GM21619 (cell line): ENCODE measurements at regions not wholly inside any gene's neighbourhood (a gene's known extent, or its start where the extent isn't known, plus 50 kb on each side); places are given as distances from the start of the nearest gene placed in this dataset.

Experiments used
- ATAC-seq: cut with Tn5 transposase; IDR thresholded peaks from one replicate; pipeline ENCODE4 v1.9.1; 2021; ENCODE audit not compliant: unreplicated experiment

DNA sequence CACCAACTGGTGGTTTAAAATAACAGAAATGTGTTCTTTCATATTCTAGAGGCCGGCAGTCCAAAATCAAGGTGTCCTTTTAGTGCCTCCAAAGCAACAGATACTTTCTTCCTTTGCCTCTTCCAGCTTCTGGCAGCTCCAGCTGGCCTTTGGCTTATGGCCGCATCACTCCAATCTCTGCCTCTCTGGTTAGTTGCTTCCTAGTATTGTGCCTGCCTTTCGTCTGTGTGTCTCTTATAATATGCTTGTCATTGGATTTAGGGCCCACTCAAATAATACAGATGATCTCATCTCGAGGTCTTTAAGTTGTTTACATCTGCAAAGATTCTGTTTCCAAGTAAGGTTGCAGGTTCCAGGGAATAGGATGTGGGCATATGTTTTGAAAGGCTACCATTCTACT is 855.2 kb upstream of the ID2 start:
- ATAC-seq, result no peak

- ATAC-seq, result no peak
Observed at GRCh38 chr2:7829241-7829640, 852.6 kb upstream of the ID2 start.

DNA sequence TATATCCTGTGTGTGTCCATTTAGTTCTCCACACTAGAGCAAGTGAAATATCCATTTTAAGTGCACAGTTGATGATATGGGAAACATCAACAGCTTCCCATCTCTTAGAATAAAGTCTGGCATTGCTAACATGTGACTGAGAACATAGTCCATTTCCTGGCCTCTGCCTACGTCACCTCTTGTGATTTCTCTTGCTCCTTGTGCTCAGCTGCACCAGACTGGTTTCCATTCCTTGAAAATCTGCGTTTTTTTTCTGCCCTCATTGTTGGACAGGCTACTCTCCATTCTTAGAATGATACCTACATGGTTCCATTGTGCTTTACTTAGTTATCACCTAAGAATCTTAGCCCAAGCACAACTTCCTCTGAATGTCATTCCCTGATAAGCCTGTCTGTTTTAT is 851.2 kb upstream of the ID2 start:
- no peak for ATAC-seq

DNA sequence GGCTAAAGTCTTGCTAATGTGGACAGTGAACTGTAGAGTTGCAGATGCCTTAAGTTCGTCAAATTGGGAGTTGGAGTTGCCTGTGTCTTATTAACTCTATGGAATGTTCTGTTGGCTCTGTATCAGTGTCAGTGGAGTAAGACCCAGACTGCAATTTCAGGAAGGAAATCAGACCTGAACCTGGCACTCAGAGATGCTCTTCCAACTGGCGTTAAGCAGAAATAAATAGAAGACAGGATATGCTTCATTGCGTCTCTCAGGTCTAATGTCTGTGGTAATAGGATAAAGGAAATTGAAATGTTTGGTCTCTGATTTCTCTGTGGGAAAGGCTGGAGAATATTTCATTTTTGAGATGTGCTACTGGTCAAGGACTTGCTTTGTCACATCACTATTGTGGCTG is 846.7 kb upstream of the ID2 start:
- ATAC-seq, result no peak

DNA sequence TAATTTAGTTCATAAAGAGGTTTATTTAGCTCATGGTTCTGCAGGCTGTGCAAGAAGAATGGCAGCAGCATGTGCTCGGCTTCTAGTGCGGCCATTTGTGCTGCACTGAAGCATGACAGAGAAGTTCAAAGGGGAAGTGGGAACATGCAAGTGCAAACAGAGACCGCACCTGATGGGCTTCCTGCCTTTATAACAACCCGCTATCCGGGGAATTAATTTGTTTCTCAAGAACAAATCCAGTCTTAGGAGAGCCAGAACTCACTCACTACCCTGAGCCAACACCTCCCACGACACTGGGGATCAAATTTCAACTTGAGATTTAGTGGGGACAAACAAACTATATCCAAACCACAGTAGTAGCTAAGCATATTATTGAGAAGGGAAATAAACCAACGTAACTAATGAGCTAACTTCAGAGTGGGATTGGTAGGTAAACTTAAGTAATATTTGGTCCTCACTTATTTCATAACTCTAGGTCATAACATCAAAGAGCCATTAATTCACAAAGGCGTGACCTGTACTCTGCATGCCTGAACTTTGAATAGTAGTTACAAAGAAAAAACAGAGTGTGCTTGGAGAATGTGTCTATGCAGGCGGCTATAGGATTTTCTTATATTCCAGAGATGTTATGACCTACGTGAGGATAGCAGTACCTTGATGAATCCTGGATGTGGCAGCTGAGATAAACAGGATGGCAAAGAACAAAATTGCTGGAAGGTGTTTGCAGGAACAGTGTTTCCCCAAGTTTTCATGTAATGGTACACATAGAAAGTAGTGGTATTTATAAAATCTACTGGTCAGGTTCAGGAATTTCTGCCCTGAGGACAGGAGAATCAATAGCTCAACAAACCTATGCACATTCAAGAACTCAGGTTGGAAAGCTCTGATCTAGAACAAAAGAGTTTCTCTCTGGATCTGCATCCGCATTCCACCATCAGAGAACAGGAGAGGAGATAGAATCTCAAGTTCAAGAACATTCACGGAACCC is 845.9 kb upstream of the ID2 start:
- ATAC-seq, result peak; percentile 97

- ATAC-seq, result no peak
Observed at GRCh38 chr2:7837237-7837760, 844.6 kb upstream of the ID2 start.

GRCh38 chr2:7838669-7839068 is 843.2 kb upstream of the ID2 start:
- no peak for ATAC-seq

DNA sequence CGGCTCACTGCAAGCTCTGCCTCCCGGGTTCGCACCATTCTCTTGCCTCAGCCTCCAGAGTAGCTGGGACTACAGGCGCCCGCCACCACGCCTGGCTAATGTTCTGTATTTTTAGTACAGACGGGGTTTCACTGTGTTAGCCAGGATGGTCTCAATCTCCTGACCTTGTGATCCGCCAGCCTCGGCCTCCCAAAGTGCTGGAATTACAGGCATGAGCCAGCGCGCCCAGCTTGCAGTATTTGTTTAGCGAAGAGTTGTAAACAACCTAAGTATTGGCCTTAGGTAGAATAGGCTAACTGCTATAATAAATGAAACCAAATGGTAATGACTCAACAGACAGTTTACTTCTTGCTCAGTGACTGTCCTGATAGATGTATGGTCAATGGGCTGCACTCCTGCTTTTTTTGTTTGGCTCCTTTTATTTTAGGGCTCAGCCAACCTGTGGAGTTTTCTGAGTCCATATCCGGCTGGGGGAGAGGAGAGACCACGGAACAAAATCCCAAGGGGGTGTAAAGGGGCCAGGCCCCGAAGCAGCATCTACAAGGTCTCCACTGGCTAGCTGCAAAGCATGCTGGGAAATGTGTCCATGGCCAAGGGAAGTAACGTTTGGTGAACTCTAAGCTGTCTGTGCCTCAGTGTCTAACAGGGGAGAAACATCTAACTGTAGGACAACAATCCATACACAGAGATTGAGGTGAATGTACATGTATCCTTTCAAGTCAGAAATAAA is 841.0 kb upstream of the ID2 start:
- no peak for ATAC-seq

GRCh38 chr2:7841751-7842150 is 840.1 kb upstream of the ID2 start:
- ATAC-seq, result no peak

GRCh38 chr2:7844414-7844965 is 837.4 kb upstream of the ID2 start:
- ATAC-seq, result no peak

- no peak for ATAC-seq
Observed at GRCh38 chr2:7845332-7845731, 836.5 kb upstream of the ID2 start.

DNA sequence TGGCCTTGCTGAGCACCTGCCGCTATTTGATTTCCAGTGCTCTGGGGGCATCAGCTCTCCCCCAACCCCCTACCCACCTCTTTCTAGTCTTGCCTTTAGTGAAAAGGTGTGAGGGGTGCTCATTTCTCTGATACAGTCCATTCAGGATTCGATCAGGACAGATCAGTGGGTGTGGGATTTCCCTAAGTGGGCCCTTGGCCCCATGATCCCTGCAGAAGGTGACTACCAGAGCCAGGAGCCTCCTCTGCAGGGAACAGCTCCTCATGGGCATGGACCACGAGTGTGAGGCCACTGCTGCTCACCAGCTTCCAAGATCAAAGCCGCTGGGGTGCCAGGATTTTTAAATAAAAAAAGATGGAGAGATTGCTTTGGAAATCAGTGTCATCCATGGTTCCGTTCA is 835.2 kb upstream of the ID2 start:
- ATAC-seq, result no peak

DNA sequence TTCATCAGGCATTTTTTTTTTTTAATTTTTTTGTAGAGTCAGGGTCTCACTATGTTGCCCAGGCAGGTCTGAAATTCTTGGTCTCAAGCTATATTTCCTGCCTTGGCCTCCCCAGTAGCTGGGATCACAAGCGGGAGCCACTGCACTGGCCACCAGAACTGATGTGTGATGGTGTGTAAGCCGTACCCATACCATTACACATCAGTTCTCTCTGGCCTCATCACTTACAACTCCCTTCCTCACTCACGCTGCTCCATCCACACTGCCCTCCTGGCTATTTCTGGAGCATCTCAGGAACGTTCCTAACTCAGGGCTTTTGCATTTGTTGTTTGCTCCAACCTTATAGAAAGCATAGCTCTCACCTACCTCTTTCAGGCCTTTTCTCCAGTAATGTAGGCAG is 834.5 kb upstream of the ID2 start:
- ATAC-seq, result no peak

- no peak for ATAC-seq
Observed at GRCh38 chr2:7849027-7849426, 832.8 kb upstream of the ID2 start.

GRCh38 chr2:7849531-7849930 is 832.3 kb upstream of the ID2 start:
- ATAC-seq, result no peak

DNA sequence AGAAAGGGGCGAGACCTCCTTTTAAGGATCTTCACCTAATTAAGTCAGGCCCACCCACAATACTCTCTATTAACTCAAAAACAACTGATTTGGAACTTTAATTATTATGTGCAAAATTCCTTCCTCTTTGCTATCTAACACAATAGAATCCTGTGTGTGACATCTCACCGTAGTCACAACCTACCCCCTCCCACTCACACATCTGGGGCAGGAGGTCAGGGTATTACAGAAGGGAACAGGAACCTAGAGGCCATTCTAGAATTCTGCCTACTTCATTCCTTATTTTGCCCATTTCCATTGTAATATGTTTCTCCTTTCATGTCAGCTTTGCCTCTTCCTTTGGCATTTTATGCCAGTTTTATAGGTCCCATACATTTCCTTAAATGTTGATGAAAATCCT is 829.3 kb upstream of the ID2 start:
- no peak for ATAC-seq

- no peak for ATAC-seq
Observed at GRCh38 chr2:7857904-7858303, 824.0 kb upstream of the ID2 start.

GRCh38 chr2:7858624-7859023 is 823.2 kb upstream of the ID2 start:
- ATAC-seq, result no peak

- ATAC-seq, result no peak
Observed at GRCh38 chr2:7860693-7861092, 821.2 kb upstream of the ID2 start.

GRCh38 chr2:7861910-7862702 is 819.8 kb upstream of the ID2 start:
- ATAC-seq, result no peak

DNA sequence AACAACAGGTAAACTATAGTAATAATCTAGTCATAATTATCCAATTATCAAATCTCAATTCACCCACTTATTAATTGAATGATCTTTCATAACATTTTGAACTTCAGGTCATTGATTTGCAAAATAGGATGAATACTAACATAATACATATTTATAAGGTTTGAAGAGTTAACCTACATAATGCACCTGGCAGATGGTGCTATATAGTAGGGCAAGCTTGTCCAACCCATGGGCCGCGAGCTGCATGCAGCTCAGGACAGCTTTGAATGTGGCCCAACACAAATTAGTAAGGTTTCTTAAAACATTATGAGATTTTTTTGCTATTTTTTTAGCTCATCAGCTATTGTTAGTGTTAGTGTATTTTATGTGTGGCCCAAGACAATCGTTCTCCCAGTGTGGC is 815.8 kb upstream of the ID2 start:
- no peak for ATAC-seq
